GM21447 (cell line): ENCODE measurements at regions not wholly inside any gene's neighbourhood (a gene's known extent, or its start where the extent isn't known, plus 50 kb on each side); places are given as distances from the start of the nearest gene placed in this dataset.
A peak's percentile ranks its signal among the peaks of the same experiment; 100 is the strongest.
"Not testable (repeated sequence)": the region's sequence is repeated elsewhere in the genome, so short reads cannot be mapped to it uniquely, and the experiment has no call there.

Experiments
- ATAC-seq: cut with Tn5 transposase; IDR thresholded peaks from one replicate; pipeline ENCODE4 v1.9.1; 2021; ENCODE audit not compliant: unreplicated experiment

- ATAC-seq = no peak
Observed at GRCh38 chr11:95445746-95446333, 214.8 kb upstream of the SESN3 start.

GRCh38 chr11:95444309-95445241 is 213.6 kb upstream of the SESN3 start:
- ATAC-seq = no peak

DNA sequence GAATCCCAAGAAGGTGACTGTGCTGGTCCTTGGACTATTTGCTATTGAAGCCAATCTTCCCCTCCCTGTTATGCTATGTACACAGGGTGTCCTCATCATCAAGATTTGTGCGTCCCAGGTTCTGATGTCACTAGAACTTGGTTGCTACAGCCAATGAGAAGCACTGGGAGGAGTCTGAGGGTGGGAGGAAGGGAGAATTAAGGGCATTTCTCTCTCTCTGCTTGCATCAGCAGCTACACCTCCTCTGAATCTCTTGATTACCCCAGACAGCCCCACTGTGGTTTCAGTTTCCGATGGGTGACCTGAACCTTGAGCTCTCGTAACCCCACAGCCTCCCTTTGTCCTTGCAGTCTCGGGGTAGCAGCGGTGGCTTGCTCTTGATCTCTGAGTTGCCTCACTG is 212.4 kb upstream of the SESN3 start:
- ATAC-seq = peak; percentile 53

- ATAC-seq = no peak
Observed at GRCh38 chr11:95442531-95443050, 211.6 kb upstream of the SESN3 start.

GRCh38 chr11:95435628-95436353 is 204.8 kb upstream of the SESN3 start:
- ATAC-seq = no peak

GRCh38 chr11:95435192-95435591 is 204.2 kb upstream of the SESN3 start:
- ATAC-seq = no peak

GRCh38 chr11:95434489-95435057 is 203.6 kb upstream of the SESN3 start:
- no peak for ATAC-seq

GRCh38 chr11:95434009-95434408 is 203.0 kb upstream of the SESN3 start:
- no peak for ATAC-seq

DNA sequence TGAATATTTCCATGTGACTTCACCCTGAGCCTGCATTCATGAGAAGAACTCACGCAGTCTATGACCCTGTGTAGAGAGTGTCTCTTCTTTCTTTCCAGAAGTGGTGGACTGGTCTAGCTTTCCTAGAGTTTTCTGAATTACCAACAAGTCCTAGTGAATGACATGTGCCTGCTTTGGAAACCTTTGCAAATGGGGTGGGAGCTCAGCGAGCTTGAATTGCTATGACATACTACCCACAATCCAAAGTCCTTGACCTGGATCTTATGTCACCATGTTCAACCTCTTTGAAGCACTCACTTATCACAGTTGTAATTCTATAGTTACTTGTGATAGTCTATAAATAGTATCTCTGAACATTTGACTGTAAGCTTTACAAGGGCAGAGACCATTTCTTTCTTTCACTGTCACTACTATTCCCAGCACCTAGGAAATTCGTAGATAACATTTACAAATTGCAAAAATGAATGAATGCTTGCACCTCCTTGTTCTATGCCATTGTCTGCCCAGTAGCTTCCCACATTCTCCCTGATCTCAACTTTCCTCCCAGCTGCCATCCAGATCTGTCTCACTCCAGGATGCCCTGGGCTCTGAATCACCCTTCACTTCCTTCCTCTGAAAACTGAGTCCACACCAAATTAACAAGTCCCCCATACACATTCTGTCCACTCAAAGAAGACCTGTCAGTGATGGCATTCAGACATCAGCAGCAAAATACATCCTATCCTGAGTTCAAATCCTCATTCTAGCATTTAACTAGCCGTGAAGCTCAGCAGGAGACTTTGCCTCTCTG is 201.9 kb upstream of the SESN3 start:
- ATAC-seq = no peak

- no peak for ATAC-seq
Observed at GRCh38 chr11:95429376-95429907, 198.4 kb upstream of the SESN3 start.

- ATAC-seq = no peak
Observed at GRCh38 chr11:95426823-95427462, 195.9 kb upstream of the SESN3 start.

- no peak for ATAC-seq
Observed at GRCh38 chr11:95419915-95420314, 188.9 kb upstream of the SESN3 start.

- no peak for ATAC-seq
Observed at GRCh38 chr11:95418916-95419315, 187.9 kb upstream of the SESN3 start.

DNA sequence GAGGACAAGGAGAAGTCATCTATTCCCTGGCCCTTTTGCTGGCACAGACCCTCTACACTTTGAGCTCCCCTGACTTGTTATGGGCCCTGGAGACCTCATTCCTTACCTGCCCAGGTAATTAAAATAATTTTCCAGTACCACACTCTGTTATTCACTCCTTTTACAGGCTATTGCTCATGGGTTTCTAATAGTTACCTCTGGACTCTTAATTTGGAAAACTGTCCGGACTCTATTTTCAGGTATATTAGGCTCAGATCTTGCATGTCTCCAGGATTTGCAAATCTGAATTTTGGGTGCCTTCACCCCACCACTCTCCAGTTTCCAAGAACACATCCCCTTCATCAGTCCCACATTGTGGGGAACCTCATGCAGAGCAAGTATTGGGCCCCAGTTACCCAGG is 186.8 kb upstream of the SESN3 start:
- no peak for ATAC-seq

DNA sequence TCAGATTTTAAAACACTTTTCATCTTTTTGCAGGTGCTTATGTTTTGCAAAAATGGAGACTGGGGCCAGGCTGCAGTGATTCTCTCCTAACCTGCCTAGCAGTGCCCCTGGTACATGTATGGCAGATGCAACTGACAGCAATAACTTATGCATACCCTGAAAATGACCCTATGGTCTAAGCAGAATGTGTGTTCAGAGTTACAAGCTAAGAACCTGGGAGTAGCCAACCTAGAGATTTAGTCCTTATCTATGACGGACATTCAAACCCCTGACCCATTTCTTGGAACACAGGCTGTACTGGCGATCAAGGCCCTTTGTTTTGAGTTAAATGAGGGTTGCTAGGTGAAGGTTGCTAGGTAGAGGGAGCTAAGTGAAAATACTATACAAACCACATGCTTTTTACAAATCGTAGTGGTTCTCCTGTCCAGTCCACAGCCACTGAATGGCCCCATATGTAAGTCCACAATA is 184.9 kb upstream of the SESN3 start:
- ATAC-seq = no peak

GRCh38 chr11:95414217-95414616 is 183.2 kb upstream of the SESN3 start:
- no peak for ATAC-seq

DNA sequence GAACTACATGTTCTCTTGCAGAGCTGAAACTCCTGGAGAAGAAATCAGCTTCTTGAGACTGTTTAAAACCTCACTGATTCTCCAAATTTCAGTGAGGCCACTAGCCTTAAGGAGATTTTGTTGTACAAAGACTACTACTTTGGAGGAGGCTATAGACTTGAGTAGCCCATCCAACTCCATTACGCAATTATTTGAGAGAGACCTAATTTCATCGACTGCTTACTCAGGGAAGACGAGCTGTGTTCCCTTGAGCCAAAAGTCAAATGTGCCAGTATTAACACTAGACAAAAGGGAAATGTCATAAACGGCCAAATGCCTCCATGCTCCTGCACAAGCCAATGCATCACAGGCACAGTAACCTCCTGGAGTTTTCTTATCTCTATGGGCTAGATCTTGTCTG is 182.8 kb upstream of the SESN3 start:
- ATAC-seq = no peak

GRCh38 chr11:95413021-95413420 is 182.0 kb upstream of the SESN3 start:
- ATAC-seq = no peak

DNA sequence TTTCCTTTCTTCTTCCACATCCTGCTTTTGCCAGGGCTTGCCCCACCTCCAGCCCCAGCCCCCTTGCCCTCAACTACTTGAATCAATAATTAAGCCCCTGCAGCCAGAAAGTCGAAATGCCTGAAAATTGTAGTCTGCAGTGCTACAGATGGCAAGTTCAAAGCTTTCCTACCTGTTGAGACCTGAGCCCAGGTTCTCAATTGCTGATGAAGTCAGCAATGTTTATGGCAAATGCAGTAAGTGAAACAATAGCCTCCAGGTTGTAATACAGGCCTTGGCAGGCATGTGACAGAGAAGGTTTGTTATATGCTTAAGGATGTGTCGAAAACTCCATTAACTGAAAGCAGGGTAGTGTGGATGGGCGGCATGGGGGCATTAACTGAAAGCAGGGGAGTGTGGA is 181.1 kb upstream of the SESN3 start:
- ATAC-seq = no peak

GRCh38 chr11:95410707-95411106 is 179.7 kb upstream of the SESN3 start:
- ATAC-seq = not testable (repeated sequence)
